ENCODE measurements at regions not wholly inside any gene's neighbourhood (a gene's known extent, or its start where the extent isn't known, plus 50 kb on each side); places are given as distances from the start of the nearest gene placed in this dataset.
A peak's percentile ranks its signal among the peaks of the same experiment; 100 is the strongest.

DNA sequence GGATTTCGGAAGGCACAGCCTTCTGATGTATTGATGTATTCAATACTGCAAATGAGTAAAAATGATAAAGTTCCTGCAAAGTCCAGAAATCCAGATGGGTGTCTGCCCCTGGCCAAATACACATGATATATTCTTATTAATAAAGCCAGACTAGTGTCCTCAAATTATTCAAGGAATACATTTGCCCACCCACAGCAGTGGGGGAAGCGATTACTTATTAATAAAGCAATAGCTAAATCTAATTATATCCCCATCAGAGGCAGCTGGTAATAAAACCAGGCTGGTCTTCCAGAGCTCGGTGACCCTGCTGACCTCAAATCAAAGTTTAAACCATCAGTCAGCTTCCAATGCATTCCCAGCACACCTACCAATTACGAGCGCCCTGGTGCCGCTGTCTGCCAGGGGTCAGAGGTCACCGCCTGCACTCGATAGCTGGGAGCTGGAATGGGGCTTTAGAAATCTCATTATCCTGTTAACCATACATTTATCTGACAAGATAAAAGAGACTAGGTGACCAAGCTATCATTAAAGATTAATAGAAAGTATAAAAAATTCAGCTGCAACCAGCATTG is 330.3 kb downstream of the UACA start:
- Histone ChIP-seq H3K9me3 (replicated peaks; ENCODE audit: control insufficient read depth, insufficient read depth, low read depth, low read length) (no peaks in the 10 kb centered on the region), H3K4me3 (no peak overlapping the region), H3K9ac (ENCODE audit: insufficient read depth in 1 of 2, low read depth in 2 of 2, low read length in 2 of 2) (no peak overlapping the region), H3K27ac (ENCODE audit: extremely low read depth, low read depth, low read length) (no peak overlapping the region), H4K20me1 (replicated peaks; ENCODE audit: control insufficient read depth, insufficient read depth, low read length) (no peaks in the 10 kb centered on the region), H3K9me1 (ENCODE audit: control insufficient read depth, insufficient read depth, low read length) (no peaks in the 10 kb centered on the region), H3K4me1 (replicated peaks in 1 of 2; ENCODE audit: control insufficient read depth in 2 of 2, insufficient read depth in 2 of 2, low read length in 2 of 2) (peaks cover 0 to 23% of the 10 kb centered on the region in 2 experiments; a peak in 2 of 5 replicates), H3K4me2 (ENCODE audit: insufficient read depth, low read length) (no peak overlapping the region), H3K27me3 (ENCODE audit: control insufficient read depth in 2 of 2, insufficient read depth in 2 of 2, low read length in 2 of 2) (no peaks in the 10 kb centered on the region), H2AFZ (ENCODE audit: low read depth, low read length) (no peak overlapping the region), H3K36me3 (ENCODE audit: control insufficient read depth, insufficient read depth, low read length) (no peaks in the 10 kb centered on the region), H3K79me2 (ENCODE audit: control insufficient read depth, insufficient read depth, low read length) (no peaks in the 10 kb centered on the region)
- ChIA-PET POLR2A (interaction anchor here (1.6 to 1.7 kb wide), 2 partner anchors 10 to 12 kb away, joined by 4 to 9 read pairs; no protein-coding TSS in a partner anchor), CTCF (ENCODE audit: low intra/inter-chr PET ratio) (interaction anchor here (0.8 kb wide), 1 partner anchor 56 kb away, joined by 3 read pairs; no protein-coding TSS in a partner anchor)
- TF ChIP-seq NCOR1 (IDR thresholded peaks at IDR 0.05) (0 out of 2 replicates have a peak, but pooled peaks have one; percentile 13), NR2C2 (CRISPR knock-in tag; IDR thresholded peaks at IDR 0.05) (no peak), NR2C2 (tag; IDR thresholded peaks at IDR 0.05) (peak; percentile 76), NR2C1 (IDR thresholded peaks at IDR 0.05) (peak; percentile 82), NR2C1 (tag; IDR thresholded peaks at IDR 0.05) (peak; percentile 89), ZNF3 (CRISPR knock-in tag; IDR thresholded peaks at IDR 0.05) (no peak), PHB (CRISPR knock-in tag; IDR thresholded peaks at IDR 0.05) (no peak), CBFA2T2 (conservative IDR thresholded peaks at IDR 0.05) (peak; percentile 42), ADNP (tag; IDR thresholded peaks at IDR 0.05) (0 out of 2 replicates have a peak, but pooled peaks have one; percentile 4), MEIS2 (IDR thresholded peaks at IDR 0.05; ENCODE audit: partially characterized antibody) (peak; percentile 6), KDM1A (IDR thresholded peaks at IDR 0.05) (peak; percentile 73 to 78), CBFA2T3 (IDR thresholded peaks at IDR 0.05) (peak; percentile 61)
- 22% methylated on average over 8 of the region's 8 CpGs for WGBS (ENCODE audit: insufficient coverage, low coverage, missing lambda C conversion rate)
- in situ Hi-C loops (cut with MboI): no loop called here
- ATAC-seq: no peak
- no peak for FAIRE-seq
- BruUV-seq (replicated peaks): no TSS peak
- intact Hi-C loops (cut with micrococcal nuclease): loop anchor here (1.0 kb wide), 1 partner anchor 27 kb away; no protein-coding TSS in a partner anchor
- peak in 3 of 4 experiments; percentile 29 to 42 (median 39) for DNase-seq (ENCODE audit: extremely low read depth in 1 of 4, low spot score in 3 of 4)
